Chondrocyte (in vitro differentiated cells): ENCODE measurements at regions not wholly inside any gene's neighbourhood (a gene's known extent, or its start where the extent isn't known, plus 50 kb on each side); places are given as distances from the start of the nearest gene placed in this dataset.
"Not testable (repeated sequence)": the region's sequence is repeated elsewhere in the genome, so short reads cannot be mapped to it uniquely, and the experiment has no call there.

ENCODE experiments used
- DNase-seq: peaks from one replicate; pipeline ENCODE4 v3.0.0; 2021; ENCODE audit warnings: mixed read lengths, low spot score
- H3K27ac Mint-ChIP-seq: one replicate; pipeline ENCODE4 v1.8.0; 2021; ENCODE audit warnings: mild to moderate bottlenecking, moderate library complexity, mixed read lengths; ENCODE audit not compliant: unreplicated experiment
- H3K27me3 Mint-ChIP-seq: 2 replicates; pipeline ENCODE4 v1.8.0; 2021; ENCODE audit warnings: low read depth, mixed read lengths
- H3K36me3 Mint-ChIP-seq: 2 replicates; pipeline ENCODE4 v1.8.0; 2021; ENCODE audit warnings: low read depth, mixed read lengths
- H3K4me1 Mint-ChIP-seq: 2 replicates; pipeline ENCODE4 v1.8.0; 2021; ENCODE audit warnings: low read depth, mild to moderate bottlenecking, mixed read lengths
- H3K4me3 Mint-ChIP-seq: one replicate; pipeline ENCODE4 v1.8.0; 2021; ENCODE audit warnings: mild to moderate bottlenecking, moderate library complexity, mixed read lengths; ENCODE audit not compliant: unreplicated experiment
- H3K9me3 Mint-ChIP-seq: 2 replicates; pipeline ENCODE4 v1.8.0; 2021; ENCODE audit warnings: low read depth, mixed read lengths
- CTCF ChIP-seq: fragments of 200-600 bp; sonication (generic); IDR thresholded peaks from 2 replicates; pipeline ENCODE4 v1.5.0; 2021; ENCODE audit warnings: antibody characterized with exemption, mild to moderate bottlenecking, moderate library complexity

- no peaks in the 10 kb centered on the region for H3K36me3 Mint-ChIP-seq
- TF ChIP-seq CTCF = no peak
- no peaks in the 10 kb centered on the region for H3K27me3 Mint-ChIP-seq
- H3K4me3 Mint-ChIP-seq = no peak overlapping the region
- no peak overlapping the region for H3K27ac Mint-ChIP-seq
- H3K4me1 Mint-ChIP-seq = no peaks in the 10 kb centered on the region
- peaks cover 11% of the 10 kb centered on the region for H3K9me3 Mint-ChIP-seq
- no peak for DNase-seq
These were observed 534.8 kb upstream of the NCAM2 start for GRCh38 chr21:20463362-20463761.

- H3K4me3 Mint-ChIP-seq = no peak overlapping the region
- peaks cover 3% of the 10 kb centered on the region for H3K9me3 Mint-ChIP-seq
- no peak for TF ChIP-seq CTCF
- H3K27ac Mint-ChIP-seq = no peak overlapping the region
- H3K4me1 Mint-ChIP-seq = no peaks in the 10 kb centered on the region
- no peaks in the 10 kb centered on the region for H3K27me3 Mint-ChIP-seq
- DNase-seq = no peak
- H3K36me3 Mint-ChIP-seq = no peaks in the 10 kb centered on the region
These were observed 528.8 kb upstream of the NCAM2 start for GRCh38 chr21:20469361-20469760.

- DNase-seq = no peak
- H3K36me3 Mint-ChIP-seq = no peaks in the 10 kb centered on the region
- no peaks in the 10 kb centered on the region for H3K9me3 Mint-ChIP-seq
- H3K27me3 Mint-ChIP-seq = no peaks in the 10 kb centered on the region
- no peak for TF ChIP-seq CTCF
- no peak overlapping the region for H3K4me3 Mint-ChIP-seq
- H3K27ac Mint-ChIP-seq = no peak overlapping the region
- no peaks in the 10 kb centered on the region for H3K4me1 Mint-ChIP-seq
These were observed 511.9 kb upstream of the NCAM2 start for GRCh38 chr21:20486303-20486702.

- not testable (repeated sequence) for H3K4me1 Mint-ChIP-seq, H3K4me3 Mint-ChIP-seq, DNase-seq, H3K27ac Mint-ChIP-seq, H3K27me3 Mint-ChIP-seq, H3K36me3 Mint-ChIP-seq
- peaks cover 52% of the 10 kb centered on the region for H3K9me3 Mint-ChIP-seq
These were observed 495.3 kb upstream of the NCAM2 start for GRCh38 chr21:20502915-20503314.

- H3K27ac Mint-ChIP-seq = no peak overlapping the region
- no peak for DNase-seq
- no peak overlapping the region for H3K4me3 Mint-ChIP-seq
- H3K4me1 Mint-ChIP-seq = no peaks in the 10 kb centered on the region
- no peak for TF ChIP-seq CTCF
- peaks cover 9% of the 10 kb centered on the region for H3K36me3 Mint-ChIP-seq
- no peaks in the 10 kb centered on the region for H3K27me3 Mint-ChIP-seq
- peaks cover 25% of the 10 kb centered on the region for H3K9me3 Mint-ChIP-seq
These were observed 490.4 kb upstream of the NCAM2 start for GRCh38 chr21:20507783-20508182.

GRCh38 chr21:20511216-20511880, 486.9 kb upstream of the NCAM2 start:
- DNase-seq = no peak
- H3K4me3 Mint-ChIP-seq = no peak overlapping the region
- no peak overlapping the region for H3K27ac Mint-ChIP-seq
- H3K36me3 Mint-ChIP-seq = no peaks in the 10 kb centered on the region
- H3K27me3 Mint-ChIP-seq = no peaks in the 10 kb centered on the region
- no peaks in the 10 kb centered on the region for H3K9me3 Mint-ChIP-seq
- TF ChIP-seq CTCF = no peak
- no peaks in the 10 kb centered on the region for H3K4me1 Mint-ChIP-seq
